ENCODE measurements at regions not wholly inside any gene's neighbourhood (a gene's known extent, or its start where the extent isn't known, plus 50 kb on each side); places are given as distances from the start of the nearest gene placed in this dataset.

GRCh38 chr6:2560917-2561698 is 189.6 kb downstream of the MYLK4 start:
- 0 out of 2 replicates have a peak, but pooled peaks cover 3% of the 10 kb centered on the region for H3K4me1 ChIP-seq (ENCODE audit: control insufficient read depth, insufficient read depth, low read length)
- POLR2A ChIA-PET = no interaction called here

More at GRCh38 chr6:2560917-2561698, 189.6 kb downstream of the MYLK4 start:
- H3K4me3 ChIP-seq (ENCODE audit: low read depth, low read length) = no peak overlapping the region
- H3K9me3 ChIP-seq (ENCODE audit: control insufficient read depth, insufficient read depth, low read depth, low read length) = no peaks in the 10 kb centered on the region
- CTCF ChIA-PET = interaction anchor here (0.6 to 1.1 kb wide), 3 partner anchors 67 to 373 kb away, joined by 3 to 4 read pairs (median 3); partner anchors contain the start of gene MYLK4
- no peaks in the 10 kb centered on the region for H3K36me3 ChIP-seq (ENCODE audit: control insufficient read depth in 2 of 2, insufficient read depth in 1 of 2, low read length in 2 of 2)
- no peak for TF ChIP-seq ATF2 (tag by site-specific recombination; IDR thresholded peaks at IDR 0.05; ENCODE audit: low read depth)
- TF ChIP-seq HOXD13 (CRISPR knock-in tag; IDR thresholded peaks at IDR 0.05; ENCODE audit: borderline replicate concordance) = no peak
- no peak for TF ChIP-seq ZNF169 (tag by site-specific recombination; IDR thresholded peaks at IDR 0.05)
- TF ChIP-seq ZNF214 (tag by site-specific recombination; IDR thresholded peaks at IDR 0.05; ENCODE audit: borderline replicate concordance) = no peak
- no peak for TF ChIP-seq ZNF350 (tag by site-specific recombination; IDR thresholded peaks at IDR 0.05)
- no peak for TF ChIP-seq ZNF184 (tag by site-specific recombination; IDR thresholded peaks at IDR 0.05)
- no peak for TF ChIP-seq SCRT1 (tag by site-specific recombination; IDR thresholded peaks at IDR 0.05; ENCODE audit: borderline replicate concordance)
- no peak for TF ChIP-seq CTCF (tag by site-specific recombination; IDR thresholded peaks at IDR 0.05)
- TF ChIP-seq ZNF423 (tag by site-specific recombination; IDR thresholded peaks at IDR 0.05) = no peak
- no peak for TF ChIP-seq HIC1 (tag by site-specific recombination; IDR thresholded peaks at IDR 0.05)
- no peak for TF ChIP-seq ELK4 (IDR thresholded peaks at IDR 0.05; ENCODE audit: borderline replicate concordance, low read depth, low read length)
- no peak for TF ChIP-seq ZNF223 (tag by site-specific recombination; IDR thresholded peaks at IDR 0.05)
- TF ChIP-seq ZNF354C (tag by site-specific recombination; IDR thresholded peaks at IDR 0.05; ENCODE audit: borderline replicate concordance, low read depth) = no peak
- no peak for TF ChIP-seq ZNF302 (tag by site-specific recombination; IDR thresholded peaks at IDR 0.05; ENCODE audit: low read depth)
- no peak for TF ChIP-seq REPIN1 (tag by site-specific recombination; IDR thresholded peaks at IDR 0.05; ENCODE audit: low read depth)
- TF ChIP-seq ZNF155 (tag by site-specific recombination; IDR thresholded peaks at IDR 0.05) = no peak
- TF ChIP-seq ZNF324 (tag by site-specific recombination; IDR thresholded peaks at IDR 0.05) = no peak
- no peak for TF ChIP-seq ZNF433 (tag by site-specific recombination; IDR thresholded peaks at IDR 0.05; ENCODE audit: low read depth)
- TF ChIP-seq ZNF48 (tag by site-specific recombination; IDR thresholded peaks at IDR 0.05) = no peak
- H3K27ac ChIP-seq (ENCODE audit: extremely low read depth, low read depth, low read length) = no peak overlapping the region
